ENCODE measurements at regions not wholly inside any gene's neighbourhood (a gene's known extent, or its start where the extent isn't known, plus 50 kb on each side); places are given as distances from the start of the nearest gene placed in this dataset.
"Not testable (repeated sequence)": the region's sequence is repeated elsewhere in the genome, so short reads cannot be mapped to it uniquely, and the experiment has no call there.

- FAIRE-seq: no peak
Measured at GRCh38 chr5:68066277-68066955, 149.1 kb upstream of the PIK3R1 start.

- FAIRE-seq: not testable (repeated sequence)
Measured at GRCh38 chr5:68065321-68065720, 150.2 kb upstream of the PIK3R1 start.

GRCh38 chr5:68060382-68060781, 155.2 kb upstream of the PIK3R1 start:
- FAIRE-seq: no peak

GRCh38 chr5:68057191-68057590, 158.4 kb upstream of the PIK3R1 start:
- FAIRE-seq: no peak

GRCh38 chr5:68055686-68056085, 159.9 kb upstream of the PIK3R1 start:
- no peak for FAIRE-seq

GRCh38 chr5:68054638-68055037, 160.9 kb upstream of the PIK3R1 start:
- no peak for FAIRE-seq

GRCh38 chr5:68053202-68053601, 162.4 kb upstream of the PIK3R1 start:
- FAIRE-seq: no peak

- no peak for FAIRE-seq
Measured at GRCh38 chr5:68049053-68049713, 166.4 kb upstream of the PIK3R1 start.

- no peak for FAIRE-seq
Measured at GRCh38 chr5:68048516-68048915, 167.0 kb upstream of the PIK3R1 start.

GRCh38 chr5:68048054-68048453, 167.5 kb upstream of the PIK3R1 start:
- not testable (repeated sequence) for FAIRE-seq

- no peak for FAIRE-seq
Measured at GRCh38 chr5:68047035-68047434, 168.5 kb upstream of the PIK3R1 start.

- no peak for FAIRE-seq
Measured at GRCh38 chr5:68046445-68046844, 169.1 kb upstream of the PIK3R1 start.

GRCh38 chr5:68041293-68041692, 174.3 kb upstream of the PIK3R1 start:
- no peak for FAIRE-seq

- no peak for FAIRE-seq
Measured at GRCh38 chr5:68037546-68037945, 178.0 kb upstream of the PIK3R1 start.

- FAIRE-seq: no peak
Measured at GRCh38 chr5:68033961-68034571, 181.5 kb upstream of the PIK3R1 start.

- FAIRE-seq: no peak
Measured at GRCh38 chr5:68033029-68033428, 182.5 kb upstream of the PIK3R1 start.

GRCh38 chr5:68032216-68032762, 183.3 kb upstream of the PIK3R1 start:
- no peak for FAIRE-seq

- no peak for FAIRE-seq
Measured at GRCh38 chr5:68028131-68028727, 187.3 kb upstream of the PIK3R1 start.

- FAIRE-seq: no peak
Measured at GRCh38 chr5:68027519-68027918, 188.0 kb upstream of the PIK3R1 start.

GRCh38 chr5:68026092-68026885, 189.3 kb upstream of the PIK3R1 start:
- no peak for FAIRE-seq

GRCh38 chr5:68024426-68024825, 191.1 kb upstream of the PIK3R1 start:
- FAIRE-seq: no peak

- FAIRE-seq: no peak
Measured at GRCh38 chr5:68021916-68022315, 193.6 kb upstream of the PIK3R1 start.

GRCh38 chr5:68021227-68021626, 194.3 kb upstream of the PIK3R1 start:
- no peak for FAIRE-seq

Measured in islet of Langerhans (tissue), 1 donor.